ENCODE measurements at regions not wholly inside any gene's neighbourhood (a gene's known extent, or its start where the extent isn't known, plus 50 kb on each side); places are given as distances from the start of the nearest gene placed in this dataset.

GRCh38 chr20:39700528-39700927 lies 738.4 kb downstream of the DHX35 start:
- no peak for TF ChIP-seq CTCF (IDR thresholded peaks at IDR 0.05)
- TF ChIP-seq POLR2A (IDR thresholded peaks at IDR 0.05), result no peak

Measured in tibial nerve (tissue), 3 donors.